Right lobe of liver (tissue), 4 donors: ENCODE measurements at regions not wholly inside any gene's neighbourhood (a gene's known extent, or its start where the extent isn't known, plus 50 kb on each side); places are given as distances from the start of the nearest gene placed in this dataset.

ENCODE experiments used
- POLR2A ChIP-seq: fragments of 450-650 bp; IDR thresholded peaks from one replicate; pipeline ENCODE4 v1.6.1; 2017; ENCODE audit warnings: antibody characterized with exemption, mild to moderate bottlenecking
- TF ChIP-seq, protein P1 (sequence below), 4 donors: fragments of 200-600 bp in 3 of 4; fragments of 450-650 bp in 1 of 4; IDR thresholded peaks; one replicate each; pipeline versions ENCODE4 v1.5.1 to v1.8.0; 2016 to 2022; ENCODE audit warnings: antibody characterized with exemption in 4 of 4, mild to moderate bottlenecking in 2 of 4
- donor health status: DM: no; HTN: no; CAD: no.
- donor health status: DM: no; HTN: no; CAD: no.
- donor health status: DM: no; HTN: yes; CAD: no.

DNA sequence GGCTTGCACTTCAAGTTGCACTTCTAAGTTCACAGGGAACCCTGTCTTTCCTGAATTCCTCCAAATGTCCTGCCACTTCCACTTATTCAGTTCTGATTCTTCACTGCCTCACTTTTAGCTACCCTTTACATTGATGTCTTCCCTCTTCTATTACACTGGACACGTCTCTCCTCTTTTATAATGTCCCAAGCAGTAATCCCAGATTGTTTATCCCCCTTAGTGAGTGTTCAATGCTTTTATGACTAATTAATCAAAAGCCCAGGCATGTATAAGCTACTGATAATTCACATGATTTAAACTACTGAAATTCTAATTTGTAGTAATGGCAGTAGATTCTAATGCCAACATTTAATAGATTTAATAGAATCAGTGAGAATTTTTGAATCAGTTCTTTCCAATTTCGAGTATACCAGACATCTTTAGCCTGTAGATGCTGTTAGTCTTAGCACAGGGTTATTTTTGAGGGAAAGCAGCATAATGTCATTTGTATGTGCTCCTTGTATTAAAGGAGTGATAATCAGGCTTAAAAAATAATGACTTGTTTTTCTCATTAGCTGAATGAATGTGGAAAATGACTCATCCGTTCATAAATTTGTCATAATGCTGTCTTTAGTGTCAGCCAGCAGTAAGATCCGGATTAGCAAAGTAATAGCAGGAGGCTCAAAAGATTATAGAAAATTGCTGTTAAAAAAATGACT, 703.1 kb downstream of the CENPC start:
- no peak for TF ChIP-seq POLR2A
- TF ChIP-seq, protein P1, sequence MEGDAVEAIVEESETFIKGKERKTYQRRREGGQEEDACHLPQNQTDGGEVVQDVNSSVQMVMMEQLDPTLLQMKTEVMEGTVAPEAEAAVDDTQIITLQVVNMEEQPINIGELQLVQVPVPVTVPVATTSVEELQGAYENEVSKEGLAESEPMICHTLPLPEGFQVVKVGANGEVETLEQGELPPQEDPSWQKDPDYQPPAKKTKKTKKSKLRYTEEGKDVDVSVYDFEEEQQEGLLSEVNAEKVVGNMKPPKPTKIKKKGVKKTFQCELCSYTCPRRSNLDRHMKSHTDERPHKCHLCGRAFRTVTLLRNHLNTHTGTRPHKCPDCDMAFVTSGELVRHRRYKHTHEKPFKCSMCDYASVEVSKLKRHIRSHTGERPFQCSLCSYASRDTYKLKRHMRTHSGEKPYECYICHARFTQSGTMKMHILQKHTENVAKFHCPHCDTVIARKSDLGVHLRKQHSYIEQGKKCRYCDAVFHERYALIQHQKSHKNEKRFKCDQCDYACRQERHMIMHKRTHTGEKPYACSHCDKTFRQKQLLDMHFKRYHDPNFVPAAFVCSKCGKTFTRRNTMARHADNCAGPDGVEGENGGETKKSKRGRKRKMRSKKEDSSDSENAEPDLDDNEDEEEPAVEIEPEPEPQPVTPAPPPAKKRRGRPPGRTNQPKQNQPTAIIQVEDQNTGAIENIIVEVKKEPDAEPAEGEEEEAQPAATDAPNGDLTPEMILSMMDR (IDR thresholded peaks at IDR 0.05): no peak
